ENCODE measurements at regions not wholly inside any gene's neighbourhood (a gene's known extent, or its start where the extent isn't known, plus 50 kb on each side); places are given as distances from the start of the nearest gene placed in this dataset.

GRCh38 chr4:43353552-43353951 lies 461.0 kb downstream of the GRXCR1 start:
- TF ChIP-seq POLR2A (IDR thresholded peaks at IDR 0.05) (no peak), EP300 (IDR thresholded peaks at IDR 0.05) (no peak)
- TF ChIP-seq, protein P1, sequence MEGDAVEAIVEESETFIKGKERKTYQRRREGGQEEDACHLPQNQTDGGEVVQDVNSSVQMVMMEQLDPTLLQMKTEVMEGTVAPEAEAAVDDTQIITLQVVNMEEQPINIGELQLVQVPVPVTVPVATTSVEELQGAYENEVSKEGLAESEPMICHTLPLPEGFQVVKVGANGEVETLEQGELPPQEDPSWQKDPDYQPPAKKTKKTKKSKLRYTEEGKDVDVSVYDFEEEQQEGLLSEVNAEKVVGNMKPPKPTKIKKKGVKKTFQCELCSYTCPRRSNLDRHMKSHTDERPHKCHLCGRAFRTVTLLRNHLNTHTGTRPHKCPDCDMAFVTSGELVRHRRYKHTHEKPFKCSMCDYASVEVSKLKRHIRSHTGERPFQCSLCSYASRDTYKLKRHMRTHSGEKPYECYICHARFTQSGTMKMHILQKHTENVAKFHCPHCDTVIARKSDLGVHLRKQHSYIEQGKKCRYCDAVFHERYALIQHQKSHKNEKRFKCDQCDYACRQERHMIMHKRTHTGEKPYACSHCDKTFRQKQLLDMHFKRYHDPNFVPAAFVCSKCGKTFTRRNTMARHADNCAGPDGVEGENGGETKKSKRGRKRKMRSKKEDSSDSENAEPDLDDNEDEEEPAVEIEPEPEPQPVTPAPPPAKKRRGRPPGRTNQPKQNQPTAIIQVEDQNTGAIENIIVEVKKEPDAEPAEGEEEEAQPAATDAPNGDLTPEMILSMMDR (IDR thresholded peaks at IDR 0.05): no peak
